SKM-1 treated with dmso at 0.1 percent for 144 hours (cell line): ENCODE measurements at regions not wholly inside any gene's neighbourhood (a gene's known extent, or its start where the extent isn't known, plus 50 kb on each side); places are given as distances from the start of the nearest gene placed in this dataset.

Experiments
- DNase-seq: peaks from one replicate; lab custom pipeline; 2025; ENCODE audit not compliant: unreplicated experiment; lab: John Stamatoyannopoulos, UW

DNA sequence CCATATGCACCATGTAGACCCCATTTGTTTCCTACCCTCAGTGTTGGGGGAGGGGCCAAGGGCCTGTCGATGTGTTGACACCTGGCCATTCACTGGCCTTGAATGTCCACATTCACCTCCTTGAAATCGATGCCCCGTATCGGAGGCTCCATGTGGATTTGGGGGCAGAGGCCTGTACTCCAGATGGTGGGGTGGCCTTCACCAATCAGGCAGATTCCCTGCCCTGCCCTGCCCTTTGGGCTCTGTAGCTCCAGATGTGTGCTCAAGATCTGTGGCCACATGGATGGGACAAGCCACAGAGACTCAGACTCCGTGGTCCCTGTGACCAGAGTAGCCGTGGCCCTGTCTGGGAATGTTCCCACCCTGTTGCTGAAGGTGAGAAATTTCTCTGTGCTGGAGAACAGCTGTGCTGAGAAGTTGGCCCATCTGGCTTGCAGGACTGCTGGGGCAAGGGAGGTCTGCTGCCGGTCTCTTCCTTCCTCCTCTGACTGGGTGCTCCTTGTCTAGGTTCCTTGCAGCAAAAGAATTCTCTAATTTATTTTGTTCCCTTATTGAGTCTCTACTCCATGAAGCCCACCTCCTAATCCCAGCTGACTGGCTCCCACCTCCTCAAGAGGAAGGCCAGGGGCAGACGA is 221.3 kb downstream of the SEC14L1 start:
- no peak for DNase-seq

DNA sequence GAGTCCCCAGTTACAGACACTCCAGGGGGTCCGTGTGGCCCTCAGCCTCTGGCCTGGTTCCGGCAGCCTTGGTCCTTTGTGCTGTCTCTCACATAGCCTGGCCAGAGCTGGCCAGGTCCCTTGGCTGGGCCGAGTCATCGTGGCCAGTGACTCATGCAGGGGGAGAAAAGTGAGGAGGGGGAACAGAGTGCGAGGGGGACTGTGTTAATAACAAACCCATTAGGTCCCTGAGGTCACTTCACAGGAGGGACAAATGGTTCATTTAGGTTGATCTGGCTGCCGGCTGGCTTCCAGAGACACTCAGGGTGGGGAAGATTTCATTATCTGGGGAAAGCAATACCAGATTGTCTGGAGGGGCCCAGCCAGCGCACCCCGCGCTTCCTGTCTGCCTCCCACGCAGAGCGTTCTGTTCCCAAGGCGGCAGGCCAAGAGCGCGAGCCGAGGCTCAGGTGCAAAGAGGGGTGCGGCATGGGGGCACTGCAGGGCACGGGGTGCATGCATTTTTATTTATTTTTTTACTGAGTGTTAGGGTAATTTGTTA is 223.1 kb downstream of the SEC14L1 start:
- DNase-seq: no peak

DNA sequence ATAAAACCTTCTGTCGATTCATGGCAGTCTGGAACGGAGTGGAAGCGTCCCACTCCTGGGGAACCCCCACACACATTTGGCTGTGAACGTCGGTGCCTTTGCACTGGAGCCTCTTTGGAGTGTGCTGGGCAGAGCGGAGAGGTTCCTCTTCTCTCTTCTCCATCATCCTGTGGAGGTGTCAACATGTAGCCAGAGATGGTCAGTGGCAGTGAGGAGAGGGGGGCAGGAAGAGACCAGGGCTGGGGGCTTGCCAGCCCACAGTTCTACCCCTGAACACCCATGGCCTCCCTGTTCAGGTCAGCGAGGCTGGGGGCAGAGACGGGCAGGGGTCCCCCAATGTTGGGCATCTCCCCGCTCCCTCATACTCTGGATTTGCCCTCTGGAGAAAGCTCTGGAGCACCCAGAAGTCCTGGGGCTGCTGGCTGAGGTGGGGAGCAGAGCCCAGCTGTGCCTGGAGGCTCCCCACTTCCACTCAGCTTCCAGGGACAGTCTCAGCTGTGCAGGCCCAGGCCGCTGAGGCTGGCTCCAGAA is 223.7 kb downstream of the SEC14L1 start:
- DNase-seq: no peak

DNA sequence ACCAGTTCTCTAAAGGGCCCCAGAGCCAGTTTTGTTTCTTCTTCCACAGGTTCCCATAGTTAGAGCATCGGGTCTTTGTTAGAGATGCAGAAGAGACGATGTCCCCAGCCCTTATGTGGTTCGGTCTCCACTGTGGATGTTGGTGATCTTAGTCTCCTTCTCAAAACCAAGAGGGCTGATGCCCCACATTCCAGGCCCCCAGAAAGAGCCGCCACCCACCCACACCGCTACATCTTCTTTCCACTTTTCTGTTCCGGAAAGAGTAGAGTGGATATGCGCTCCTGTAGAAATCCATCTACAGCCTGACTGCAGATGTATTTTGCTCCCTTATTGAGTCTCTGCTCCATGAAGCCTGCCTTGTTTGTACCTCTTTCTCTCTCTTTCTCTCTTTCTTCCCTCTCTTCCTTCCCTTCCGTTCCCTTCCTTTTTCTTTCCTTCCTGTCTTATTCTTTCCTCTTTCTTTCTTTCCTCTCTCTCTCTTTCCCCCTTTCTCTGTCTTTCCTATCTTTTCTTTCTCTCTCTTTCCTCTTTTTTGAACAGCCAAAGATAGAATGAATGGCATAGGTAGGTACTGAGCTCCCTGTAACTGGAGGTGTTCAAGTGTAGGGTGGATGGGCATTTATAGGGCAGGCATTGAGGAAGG is 224.3 kb downstream of the SEC14L1 start:
- DNase-seq: no peak

DNA sequence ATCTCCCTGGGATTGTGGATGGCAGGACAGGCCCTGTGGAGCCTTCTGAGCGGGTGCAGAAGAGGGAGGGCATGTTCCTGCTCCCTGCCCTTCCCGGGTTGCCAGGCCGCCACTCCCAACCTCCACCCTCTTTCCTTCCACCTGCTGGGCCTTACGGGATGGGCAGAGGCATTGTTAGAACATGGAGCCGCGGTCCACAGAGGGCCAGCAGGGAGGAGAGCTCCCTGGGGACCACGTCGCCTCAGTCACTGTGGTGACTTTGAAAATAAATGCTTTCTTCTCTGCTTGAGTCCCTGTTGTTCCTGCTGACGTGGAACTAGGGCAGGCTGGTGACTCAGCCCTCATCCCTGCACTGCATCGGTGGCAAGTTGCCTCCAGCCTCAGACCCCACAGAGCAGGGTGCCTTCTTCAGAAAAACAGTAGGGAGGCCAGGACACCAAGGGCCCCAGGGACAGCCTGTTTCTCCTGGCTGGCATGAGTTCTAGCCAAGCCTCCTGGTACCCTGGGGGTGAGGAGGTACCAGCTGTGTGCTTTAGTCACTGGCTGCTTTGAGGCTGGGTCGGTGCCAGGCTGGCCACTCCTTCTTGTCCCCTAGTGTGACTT is 224.9 kb downstream of the SEC14L1 start:
- no peak for DNase-seq

DNA sequence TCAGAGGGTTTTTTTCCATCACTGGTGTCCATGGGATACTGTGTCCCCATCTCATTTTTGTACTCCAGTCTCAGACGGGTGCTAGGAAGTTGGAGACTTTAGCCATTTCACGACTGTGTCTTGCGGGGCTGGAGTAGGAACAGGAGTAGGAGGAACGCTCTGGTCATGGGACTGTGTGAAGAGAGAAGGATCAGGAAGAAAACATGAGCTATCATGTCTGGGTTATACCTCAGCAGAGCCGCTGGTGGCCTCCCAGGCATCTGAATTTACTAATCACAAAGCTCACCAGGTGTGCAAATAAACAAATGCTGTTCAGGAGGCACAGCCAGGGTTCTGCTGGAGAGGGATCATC is 225.4 kb downstream of the SEC14L1 start:
- no peak for DNase-seq

DNA sequence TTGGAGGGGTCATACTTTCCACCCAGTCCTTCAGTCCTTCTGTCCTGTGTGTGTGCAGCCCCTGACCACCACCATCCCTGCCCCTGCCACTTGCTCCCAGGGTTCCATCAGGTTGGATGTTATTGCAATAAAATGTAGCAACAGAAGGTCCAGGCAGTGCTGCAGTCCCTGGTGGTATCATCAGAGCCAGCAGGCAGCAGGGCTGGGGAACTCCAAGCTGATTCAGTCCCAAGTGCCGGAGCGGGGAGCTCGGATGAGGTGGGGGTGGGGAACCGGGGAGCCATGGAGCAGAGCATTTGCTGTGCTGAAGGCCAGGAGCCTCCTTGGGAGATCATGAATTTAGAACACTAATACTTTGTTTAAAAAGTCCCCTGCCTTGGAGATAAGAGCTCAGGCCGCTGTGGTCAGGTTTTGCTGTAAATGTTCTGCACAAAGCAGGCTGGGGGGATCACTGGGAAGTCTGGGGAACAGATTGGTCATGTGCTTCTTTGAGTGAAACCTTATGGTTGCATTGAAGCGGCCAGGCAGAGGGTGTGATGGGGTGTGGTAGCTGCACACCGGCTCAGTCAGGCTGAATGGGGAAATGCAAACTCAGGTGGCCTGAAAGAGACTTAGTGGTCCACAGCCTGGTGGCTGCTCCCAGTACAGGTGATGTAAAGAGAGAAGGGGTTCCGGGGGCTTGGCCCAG is 225.9 kb downstream of the SEC14L1 start:
- DNase-seq: no peak

DNA sequence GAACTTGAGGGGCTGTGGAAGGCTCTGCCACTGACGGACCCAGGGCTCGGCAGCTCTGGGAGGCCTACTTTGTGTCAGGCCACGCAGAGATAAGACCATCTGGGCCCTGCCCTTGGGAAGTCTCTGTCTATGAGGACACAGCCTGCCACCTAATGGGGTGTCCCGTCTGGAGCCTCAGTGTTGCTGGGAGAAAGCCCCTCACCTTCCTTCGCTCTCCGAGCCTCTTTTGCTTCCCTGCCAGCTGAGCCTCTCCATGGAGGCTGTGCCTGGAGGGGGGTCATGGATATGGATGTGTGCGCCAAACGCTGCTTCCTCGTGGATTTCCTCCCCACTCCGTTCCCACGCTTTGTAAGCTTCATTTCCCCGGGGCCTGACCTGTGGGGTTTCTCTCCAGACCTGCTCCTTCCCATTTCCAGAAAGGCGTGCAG is 228.8 kb downstream of the SEC14L1 start:
- no peak for DNase-seq

DNA sequence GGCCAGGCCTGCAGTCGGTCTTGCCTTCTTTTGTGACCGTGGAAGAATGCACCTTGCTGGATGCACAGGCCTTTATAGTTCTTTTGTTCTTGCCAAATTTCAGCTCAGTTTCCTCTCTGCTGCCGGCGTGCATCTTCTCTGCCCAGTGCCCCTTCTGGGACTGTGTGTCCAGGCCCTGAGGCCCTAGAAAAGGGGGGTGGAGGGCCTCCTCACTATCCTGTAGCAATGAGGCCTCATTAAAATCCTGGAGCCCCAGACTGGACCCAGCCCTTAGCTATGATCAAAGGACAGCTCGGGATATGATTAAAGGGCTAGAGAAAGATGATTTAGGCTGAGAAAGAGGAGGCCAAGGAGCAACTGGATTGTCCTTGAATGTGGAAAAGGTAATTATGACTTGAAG is 229.8 kb downstream of the SEC14L1 start:
- DNase-seq: no peak

DNA sequence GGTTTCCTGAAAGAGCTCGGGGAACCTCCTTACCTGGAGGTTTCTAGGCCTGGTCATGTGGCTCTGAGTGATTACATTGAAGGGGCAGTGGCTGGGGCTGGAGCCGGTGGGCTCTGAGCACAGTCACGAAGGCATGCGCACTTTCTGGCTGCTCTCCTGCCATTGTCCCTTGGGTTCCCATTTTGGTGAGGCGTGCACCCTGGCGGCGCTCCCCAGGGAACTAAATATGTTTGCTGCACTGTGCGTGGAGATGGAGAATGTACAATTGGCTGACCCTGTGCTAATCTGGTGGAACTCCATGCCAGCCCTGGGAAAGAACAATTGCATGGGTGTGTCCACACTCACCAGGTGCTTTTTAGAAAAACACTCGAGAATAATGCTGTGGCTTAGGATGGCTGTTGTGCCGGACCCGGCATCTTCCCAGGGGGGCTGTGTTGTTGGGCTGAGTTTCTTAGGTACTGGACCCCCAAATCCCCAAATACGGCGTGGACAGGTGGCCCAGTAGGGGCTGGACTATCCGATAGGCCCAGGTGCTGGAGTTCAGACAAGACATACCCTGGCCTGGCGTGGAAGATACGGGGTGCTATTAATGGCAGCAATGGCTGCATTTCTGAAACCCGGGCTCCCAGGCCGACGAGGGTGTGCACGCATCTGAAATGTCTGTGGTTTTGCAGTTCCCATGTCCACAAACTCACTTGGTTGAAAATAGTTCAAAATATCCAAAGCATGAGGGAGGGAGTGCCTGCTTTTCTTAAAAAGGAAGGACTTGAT is 230.5 kb downstream of the SEC14L1 start:
- DNase-seq: no peak

DNA sequence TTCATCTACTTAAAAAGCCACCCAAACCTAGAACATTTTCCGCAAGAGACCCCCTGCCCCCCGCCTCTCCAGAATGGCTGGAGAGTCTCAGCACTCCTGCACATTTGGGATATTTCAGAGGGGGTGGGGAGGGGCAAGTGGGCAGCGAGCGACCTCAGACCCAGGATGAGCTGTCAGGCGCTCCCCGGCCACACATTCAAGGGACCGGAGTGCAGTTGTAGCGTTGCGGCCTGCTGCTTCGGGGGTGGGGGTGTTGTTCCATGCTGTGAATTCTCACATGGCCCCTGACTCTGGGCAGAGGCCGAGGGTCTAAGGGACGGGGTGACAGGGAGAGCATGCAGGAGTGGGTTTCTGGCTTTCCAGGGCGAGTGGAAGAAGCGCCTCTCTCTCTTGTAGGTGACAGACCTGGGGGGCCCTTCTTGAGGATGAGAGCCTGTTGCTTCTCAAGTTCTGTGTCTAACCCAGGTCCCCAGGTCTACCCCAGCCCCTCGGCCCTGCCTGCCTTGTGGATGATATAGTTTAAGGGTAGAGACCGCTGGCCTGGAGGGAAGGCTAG is 231.2 kb downstream of the SEC14L1 start:
- DNase-seq: no peak

DNA sequence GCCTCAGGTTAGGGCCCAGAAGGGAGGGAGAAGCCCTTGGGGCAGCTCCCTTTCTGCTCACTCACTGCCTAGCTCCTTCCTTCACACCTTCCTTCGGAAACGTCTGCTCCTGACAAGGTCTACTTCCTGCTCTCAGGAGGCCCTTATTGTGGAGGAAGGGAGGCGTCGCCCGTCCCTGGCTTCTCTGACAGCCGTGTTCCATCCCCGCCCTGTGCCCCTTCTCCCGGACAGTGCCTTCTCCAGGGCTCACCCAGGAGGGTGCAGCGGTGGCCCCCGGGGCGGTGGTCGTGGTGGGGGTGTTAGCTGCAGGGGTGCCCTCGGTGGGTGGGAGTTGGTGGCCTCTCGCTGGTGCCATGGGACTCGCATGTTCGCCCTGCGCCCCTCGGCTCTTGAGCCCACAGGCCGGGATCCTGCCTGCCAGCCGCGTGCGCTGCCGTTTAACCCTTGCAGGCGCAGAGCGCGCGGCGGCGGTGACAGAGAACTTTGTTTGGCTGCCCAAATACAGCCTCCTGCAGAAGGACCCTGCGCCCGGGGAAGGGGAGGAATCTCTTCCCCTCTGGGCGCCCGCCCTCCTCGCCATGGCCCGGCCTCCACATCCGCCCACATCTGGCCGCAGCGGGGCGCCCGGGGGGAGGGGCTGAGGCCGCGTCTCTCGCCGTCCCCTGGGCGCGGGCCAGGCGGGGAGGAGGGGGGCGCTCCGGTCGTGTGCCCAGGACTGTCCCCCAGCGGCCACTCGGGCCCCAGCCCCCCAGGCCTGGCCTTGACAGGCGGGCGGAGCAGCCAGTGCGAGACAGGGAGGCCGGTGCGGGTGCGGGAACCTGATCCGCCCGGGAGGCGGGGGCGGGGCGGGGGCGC is 231.9 kb downstream of the SEC14L1 start:
- no peak for DNase-seq

DNA sequence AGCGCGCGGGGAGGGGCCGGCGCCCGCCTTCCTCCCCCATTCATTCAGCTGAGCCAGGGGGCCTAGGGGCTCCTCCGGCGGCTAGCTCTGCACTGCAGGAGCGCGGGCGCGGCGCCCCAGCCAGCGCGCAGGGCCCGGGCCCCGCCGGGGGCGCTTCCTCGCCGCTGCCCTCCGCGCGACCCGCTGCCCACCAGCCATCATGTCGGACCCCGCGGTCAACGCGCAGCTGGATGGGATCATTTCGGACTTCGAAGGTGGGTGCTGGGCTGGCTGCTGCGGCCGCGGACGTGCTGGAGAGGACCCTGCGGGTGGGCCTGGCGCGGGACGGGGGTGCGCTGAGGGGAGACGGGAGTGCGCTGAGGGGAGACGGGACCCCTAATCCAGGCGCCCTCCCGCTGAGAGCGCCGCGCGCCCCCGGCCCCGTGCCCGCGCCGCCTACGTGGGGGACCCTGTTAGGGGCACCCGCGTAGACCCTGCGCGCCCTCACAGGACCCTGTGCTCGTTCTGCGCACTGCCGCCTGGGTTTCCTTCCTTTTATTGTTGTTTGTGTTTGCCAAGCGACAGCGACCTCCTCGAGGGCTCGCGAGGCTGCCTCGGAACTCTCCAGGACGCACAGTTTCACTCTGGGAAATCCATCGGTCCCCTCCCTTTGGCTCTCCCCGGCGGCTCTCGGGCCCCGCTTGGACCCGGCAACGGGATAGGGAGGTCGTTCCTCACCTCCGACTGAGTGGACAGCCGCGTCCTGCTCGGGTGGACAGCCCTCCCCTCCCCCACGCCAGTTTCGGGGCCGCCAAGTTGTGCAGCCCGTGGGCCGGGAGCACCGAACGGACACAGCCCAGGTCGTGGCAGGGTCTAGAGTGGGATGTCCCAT is 232.8 kb downstream of the SEC14L1 start:
- no peak for DNase-seq

DNA sequence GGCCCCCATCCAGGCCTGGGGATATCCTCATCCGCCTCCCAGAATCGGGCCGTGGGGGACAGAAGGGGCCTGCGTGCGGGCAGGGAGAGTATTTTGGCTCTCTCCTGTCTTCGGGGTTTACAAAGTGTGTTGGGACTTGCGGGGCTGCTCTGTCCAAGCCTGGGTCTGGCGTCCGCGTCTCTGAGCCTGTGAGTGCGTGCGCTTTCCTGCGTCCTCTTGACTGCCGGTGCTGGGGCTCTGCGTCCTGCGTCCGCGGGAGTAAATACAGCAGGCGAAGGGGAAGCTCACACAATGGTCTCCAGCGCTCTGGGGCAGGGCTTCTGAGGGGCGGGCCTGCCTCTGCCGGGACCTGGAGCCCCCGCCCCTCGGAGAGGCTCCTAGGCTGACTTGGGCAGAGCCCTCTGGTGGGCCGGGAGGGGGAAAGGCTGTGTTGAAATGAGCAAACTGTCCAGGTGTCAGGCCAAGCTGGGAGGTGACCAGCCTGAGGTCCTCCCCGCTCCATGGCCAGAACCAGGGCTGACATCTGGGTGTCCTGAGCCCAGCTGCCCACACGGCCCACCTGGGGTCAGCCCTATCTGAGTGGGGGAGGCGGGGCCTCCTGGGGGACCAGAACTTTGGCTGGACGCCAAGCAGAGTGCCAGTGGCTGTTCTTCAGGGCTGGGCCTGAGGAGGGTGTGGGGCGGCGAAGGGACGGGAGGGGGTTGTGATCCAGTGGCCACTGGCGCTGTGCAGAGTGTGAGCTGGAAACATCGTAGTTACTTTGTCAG is 233.6 kb downstream of the SEC14L1 start:
- DNase-seq: no peak

DNA sequence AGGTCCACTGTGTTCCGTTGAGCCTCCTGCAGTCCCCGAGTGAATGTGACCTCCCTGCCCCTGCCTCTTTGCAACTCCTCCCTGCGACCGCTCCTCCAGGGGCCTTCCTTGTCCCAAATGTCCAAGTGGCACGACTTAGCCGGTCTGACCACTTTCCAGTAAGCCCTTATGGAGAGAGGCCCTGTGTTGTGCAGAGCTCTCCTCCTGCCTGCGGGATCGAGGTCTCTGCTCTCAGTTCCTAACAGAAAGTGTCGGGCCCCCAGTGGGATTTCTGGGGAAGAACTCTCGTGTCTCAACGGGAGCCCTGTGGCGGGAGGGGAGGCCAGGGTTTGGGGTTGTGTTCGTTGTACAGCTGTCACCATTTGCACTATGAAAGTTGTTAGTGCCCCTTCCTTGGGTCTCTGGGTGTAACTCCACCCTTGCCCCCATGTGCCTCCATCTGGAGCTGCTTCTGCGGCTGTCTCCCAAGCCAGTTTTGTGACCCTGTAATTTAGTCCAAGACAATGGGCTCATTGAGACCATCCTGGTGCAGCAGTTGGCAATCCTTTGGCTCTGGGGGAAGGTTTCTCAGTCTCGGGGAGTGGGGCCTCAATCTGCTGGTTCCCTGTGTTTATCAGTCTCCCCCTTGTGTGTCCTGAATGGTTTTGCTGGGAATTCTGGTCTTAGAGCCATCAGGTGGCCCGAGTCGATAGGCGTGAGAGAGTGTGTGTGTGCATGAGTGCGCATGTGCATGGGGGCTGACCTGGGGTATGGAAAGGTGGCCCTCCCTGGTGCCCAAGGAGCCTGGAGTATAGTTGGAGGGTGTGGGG is 234.5 kb downstream of the SEC14L1 start:
- DNase-seq: no peak

DNA sequence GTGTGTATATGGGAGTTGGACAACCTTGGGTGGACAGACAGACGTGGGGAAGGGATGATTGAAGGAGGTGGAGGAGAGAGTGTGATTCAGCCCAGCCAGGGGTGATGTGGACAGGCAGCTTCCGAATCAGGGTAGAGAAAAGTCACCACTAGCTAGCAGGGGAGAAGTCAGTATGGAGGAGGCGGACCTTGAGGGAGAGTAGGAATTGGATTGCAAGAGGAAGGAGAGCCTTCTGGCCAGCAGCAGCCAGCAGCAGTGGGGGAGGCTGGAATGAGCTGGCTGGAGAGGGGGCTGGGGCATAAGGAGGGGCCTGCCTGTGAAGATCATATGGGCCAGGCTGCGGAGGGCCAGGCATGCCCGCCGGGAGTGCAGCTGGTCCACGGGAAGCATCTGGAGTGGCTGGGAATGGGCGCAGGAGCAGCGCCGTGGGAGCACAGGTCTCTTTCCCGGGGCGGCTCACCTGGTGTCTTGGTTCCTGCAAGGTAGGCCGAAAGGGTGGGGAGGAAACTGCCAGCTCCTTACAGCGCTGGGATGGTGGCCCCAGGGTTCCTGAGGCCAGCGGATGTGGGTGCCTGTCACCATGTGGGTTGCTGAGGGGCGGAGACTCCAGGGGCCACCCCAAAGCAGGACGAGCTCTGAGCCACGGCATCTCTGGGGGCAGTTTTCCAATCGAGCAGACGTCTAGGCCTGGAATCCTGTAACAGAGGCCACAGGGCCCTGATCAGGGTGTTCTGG is 235.3 kb downstream of the SEC14L1 start:
- DNase-seq: no peak
